ENCODE measurements at regions not wholly inside any gene's neighbourhood (a gene's known extent, or its start where the extent isn't known, plus 50 kb on each side); places are given as distances from the start of the nearest gene placed in this dataset.
A peak's percentile ranks its signal among the peaks of the same experiment; 100 is the strongest.

- TF ChIP-seq CTCF (IDR thresholded peaks at IDR 0.05) = no peak
- peaks cover 2% of the 10 kb centered on the region; the same call in 1 of the 2 replicates for H3K27me3 Mint-ChIP-seq (ENCODE audit: insufficient read depth)
These were observed 108.4 kb downstream of the FOXF2 start for GRCh38 chr6:1497761-1498105.

GRCh38 chr6:1498491-1499113 lies 109.2 kb downstream of the FOXF2 start:
- peaks cover 5% of the 10 kb centered on the region; the same call in 1 of the 2 replicates for H3K36me3 Mint-ChIP-seq (ENCODE audit: low read depth)
- H3K4me1 Mint-ChIP-seq (ENCODE audit: low read depth) = peaks cover 10% of the 10 kb centered on the region; the same call in 1 of the 2 replicates
- H3K4me3 Mint-ChIP-seq = no peak overlapping the region
- H3K27me3 Mint-ChIP-seq (ENCODE audit: insufficient read depth) = peaks cover 8% of the 10 kb centered on the region; the same call in 1 of the 2 replicates
- H3K9me3 Mint-ChIP-seq = peaks cover 16% of the 10 kb centered on the region
- no peak for DNase-seq
- TF ChIP-seq CTCF (IDR thresholded peaks at IDR 0.05) = peak; percentile 42; the same call in 1 of the 2 replicates
- no peak overlapping the region for H3K27ac Mint-ChIP-seq

More at GRCh38 chr6:1497761-1498105, 108.4 kb downstream of the FOXF2 start:
- DNase-seq = no peak
- Mint-ChIP-seq H3K27ac (no peak overlapping the region), H3K4me1 (ENCODE audit: low read depth) (peaks cover 10% of the 10 kb centered on the region; the same call in 1 of the 2 replicates), H3K9me3 (peaks cover 16% of the 10 kb centered on the region), H3K4me3 (no peak overlapping the region), H3K36me3 (ENCODE audit: low read depth) (peaks cover 5% of the 10 kb centered on the region; the same call in 1 of the 2 replicates)

- no peak for TF ChIP-seq CTCF (IDR thresholded peaks at IDR 0.05)
- Mint-ChIP-seq H3K27me3 (ENCODE audit: insufficient read depth) (peaks cover 17% of the 10 kb centered on the region; the same call in 1 of the 2 replicates), H3K9me3 (peaks cover 16% of the 10 kb centered on the region), H3K36me3 (ENCODE audit: low read depth) (peaks cover 5% of the 10 kb centered on the region; the same call in 1 of the 2 replicates), H3K27ac (no peak overlapping the region), H3K4me3 (no peak overlapping the region), H3K4me1 (ENCODE audit: low read depth) (peaks cover 9% of the 10 kb centered on the region; the same call in 1 of the 2 replicates)
- no peak for DNase-seq
These were observed 109.9 kb upstream of the FOXC1 start for GRCh38 chr6:1499777-1500176.

GRCh38 chr6:1500913-1501312 lies 108.8 kb upstream of the FOXC1 start:
- TF ChIP-seq CTCF (IDR thresholded peaks at IDR 0.05) = no peak
- no peak for DNase-seq
- H3K36me3 Mint-ChIP-seq (ENCODE audit: low read depth) = peaks cover 5% of the 10 kb centered on the region; the same call in 1 of the 2 replicates
- peaks cover 9% of the 10 kb centered on the region for H3K9me3 Mint-ChIP-seq
- peaks cover 26% of the 10 kb centered on the region; the same call in 1 of the 2 replicates for H3K27me3 Mint-ChIP-seq (ENCODE audit: insufficient read depth)
- H3K27ac Mint-ChIP-seq = no peak overlapping the region
- no peaks in the 10 kb centered on the region for H3K4me1 Mint-ChIP-seq (ENCODE audit: low read depth)
- no peak overlapping the region for H3K4me3 Mint-ChIP-seq

GRCh38 chr6:1502041-1502440 lies 107.7 kb upstream of the FOXC1 start:
- H3K4me1 Mint-ChIP-seq (ENCODE audit: low read depth) = no peaks in the 10 kb centered on the region
- no peak for TF ChIP-seq CTCF (IDR thresholded peaks at IDR 0.05)
- no peaks in the 10 kb centered on the region for H3K36me3 Mint-ChIP-seq (ENCODE audit: low read depth)
- no peak overlapping the region for H3K27ac Mint-ChIP-seq
- DNase-seq = no peak
- peaks cover 27% of the 10 kb centered on the region; the same call in 1 of the 2 replicates for H3K27me3 Mint-ChIP-seq (ENCODE audit: insufficient read depth)
- no peak overlapping the region for H3K4me3 Mint-ChIP-seq
- no peaks in the 10 kb centered on the region for H3K9me3 Mint-ChIP-seq
